Lower lobe of right lung (tissue), 2 donors: ENCODE measurements at regions not wholly inside any gene's neighbourhood (a gene's known extent, or its start where the extent isn't known, plus 50 kb on each side); places are given as distances from the start of the nearest gene placed in this dataset.
A peak's percentile ranks its signal among the peaks of the same experiment; 100 is the strongest.

Experiments used
- ATAC-seq, 2 donors: fragments of 200-7000 bp; cut with Tn5 transposase; one replicate each; pipeline ENCODE4 v1.9.1; 2020 to 2022; ENCODE audit warnings: mild to moderate bottlenecking in 2 of 2, moderate library complexity in 2 of 2
- DNase-seq: peaks from one replicate; pipeline ENCODE4 v3.0.0-alpha.2; 2020
- H3K27ac ChIP-seq: fragments of 200-600 bp; one replicate; pipeline ENCODE4 v1.8.0; 2022
- H3K27me3 ChIP-seq: fragments of 200-600 bp; one replicate; pipeline ENCODE4 v1.8.0; 2022; ENCODE audit warnings: low read depth
- H3K36me3 ChIP-seq: fragments of 200-600 bp; one replicate; pipeline ENCODE4 v1.8.0; 2022; ENCODE audit warnings: mild to moderate bottlenecking
- H3K4me1 ChIP-seq: fragments of 200-600 bp; one replicate; pipeline ENCODE4 v1.8.0; 2022
- H3K4me3 ChIP-seq: fragments of 200-600 bp; one replicate; pipeline ENCODE4 v1.8.0; 2022; ENCODE audit warnings: mild to moderate bottlenecking
- H3K9me3 ChIP-seq: fragments of 200-600 bp; one replicate; pipeline ENCODE4 v1.8.0; 2022
- CTCF ChIP-seq: fragments of 200-600 bp; IDR thresholded peaks from one replicate; pipeline ENCODE4 v1.8.0; 2022; ENCODE audit warnings: antibody characterized with exemption, mild to moderate bottlenecking
- intact Hi-C: fragments of 100-400 bp; cut with DNase I; formaldehyde crosslinking; loops from one replicate; pipeline ENCODE4 v1.11.0; 2022
- donor health status: DM: no; HTN: yes; CAD: no; lungs with severe emphysema.

DNA sequence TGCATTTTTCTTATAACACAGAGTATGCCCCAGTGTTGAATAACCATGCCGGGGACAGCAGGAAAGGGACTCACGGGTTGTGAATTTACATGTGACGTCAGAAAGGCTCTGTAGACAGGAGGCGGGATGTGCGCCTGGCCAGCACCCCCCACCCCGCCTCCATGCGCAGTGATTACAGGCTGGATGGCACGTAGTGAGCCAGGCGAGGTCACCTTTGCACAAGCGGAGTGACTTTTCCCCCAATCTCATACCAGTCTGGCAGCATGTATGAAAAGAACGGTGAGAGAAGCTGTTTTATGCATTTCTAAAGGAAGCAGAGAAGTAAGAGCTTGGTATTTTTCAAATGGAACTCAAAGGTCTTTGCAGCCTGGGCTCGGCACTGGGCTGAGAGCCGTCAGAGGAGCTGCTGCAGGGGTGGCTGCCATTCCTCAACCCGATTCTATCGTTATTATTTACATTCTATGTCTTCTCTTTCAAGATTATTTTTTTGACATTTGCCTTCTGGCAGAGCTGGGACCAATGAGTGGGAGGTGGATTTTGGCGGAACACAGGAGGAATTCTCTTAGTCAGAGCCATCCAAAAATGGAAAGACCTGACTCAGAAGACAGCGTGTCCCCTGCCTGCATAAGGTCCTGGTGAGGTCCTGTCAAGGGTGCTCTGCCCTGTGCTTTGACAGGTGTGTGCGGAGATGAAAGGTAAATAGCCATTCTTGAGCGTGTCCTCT, 115.6 kb upstream of the SLC45A1 start:
- Histone ChIP-seq H3K4me3 (peak overlapping the region; percentile 19), H3K27ac (peak overlapping the region; percentile 75), H3K27me3 (no peaks in the 10 kb centered on the region), H3K4me1 (peaks cover 51% of the 10 kb centered on the region), H3K36me3 (no peaks in the 10 kb centered on the region), H3K9me3 (no peaks in the 10 kb centered on the region)
- intact Hi-C loops: no loop called here
- DNase-seq (peak; percentile 64), ATAC-seq (peak; percentile 76 to 82)
- TF ChIP-seq CTCF: no peak

GRCh38 chr1:8201331-8201861, 116.5 kb upstream of the SLC45A1 start:
- peak overlapping the region; percentile 75 for H3K27ac ChIP-seq
- ATAC-seq: peak; percentile 62 to 68

GRCh38 chr1:8200317-8201115, 117.4 kb upstream of the SLC45A1 start:
- Histone ChIP-seq H3K9me3 (no peaks in the 10 kb centered on the region), H3K4me1 (peaks cover 56% of the 10 kb centered on the region), H3K4me3 (no peak overlapping the region), H3K27ac (peak overlapping the region; percentile 75), H3K36me3 (no peaks in the 10 kb centered on the region), H3K27me3 (no peaks in the 10 kb centered on the region)
- TF ChIP-seq CTCF: no peak
- no peak for ATAC-seq
- intact Hi-C loops: no loop called here
- no peak for DNase-seq

More at GRCh38 chr1:8201331-8201861, 116.5 kb upstream of the SLC45A1 start:
- H3K27me3 ChIP-seq: no peaks in the 10 kb centered on the region
- H3K9me3 ChIP-seq: no peaks in the 10 kb centered on the region
- H3K36me3 ChIP-seq: no peaks in the 10 kb centered on the region
- no peak overlapping the region for H3K4me3 ChIP-seq
- no peak for TF ChIP-seq CTCF
- no peak for DNase-seq
- peaks cover 56% of the 10 kb centered on the region for H3K4me1 ChIP-seq
- intact Hi-C loops: no loop called here

GRCh38 chr1:8198522-8198921, 119.4 kb upstream of the SLC45A1 start:
- DNase-seq (peak; percentile 9), ATAC-seq (no peak)
- intact Hi-C loops: no loop called here
- Histone ChIP-seq H3K27ac (no peak overlapping the region), H3K4me1 (peaks cover 42% of the 10 kb centered on the region), H3K9me3 (no peaks in the 10 kb centered on the region), H3K27me3 (no peaks in the 10 kb centered on the region), H3K36me3 (no peaks in the 10 kb centered on the region), H3K4me3 (no peak overlapping the region)
- no peak for TF ChIP-seq CTCF

DNA sequence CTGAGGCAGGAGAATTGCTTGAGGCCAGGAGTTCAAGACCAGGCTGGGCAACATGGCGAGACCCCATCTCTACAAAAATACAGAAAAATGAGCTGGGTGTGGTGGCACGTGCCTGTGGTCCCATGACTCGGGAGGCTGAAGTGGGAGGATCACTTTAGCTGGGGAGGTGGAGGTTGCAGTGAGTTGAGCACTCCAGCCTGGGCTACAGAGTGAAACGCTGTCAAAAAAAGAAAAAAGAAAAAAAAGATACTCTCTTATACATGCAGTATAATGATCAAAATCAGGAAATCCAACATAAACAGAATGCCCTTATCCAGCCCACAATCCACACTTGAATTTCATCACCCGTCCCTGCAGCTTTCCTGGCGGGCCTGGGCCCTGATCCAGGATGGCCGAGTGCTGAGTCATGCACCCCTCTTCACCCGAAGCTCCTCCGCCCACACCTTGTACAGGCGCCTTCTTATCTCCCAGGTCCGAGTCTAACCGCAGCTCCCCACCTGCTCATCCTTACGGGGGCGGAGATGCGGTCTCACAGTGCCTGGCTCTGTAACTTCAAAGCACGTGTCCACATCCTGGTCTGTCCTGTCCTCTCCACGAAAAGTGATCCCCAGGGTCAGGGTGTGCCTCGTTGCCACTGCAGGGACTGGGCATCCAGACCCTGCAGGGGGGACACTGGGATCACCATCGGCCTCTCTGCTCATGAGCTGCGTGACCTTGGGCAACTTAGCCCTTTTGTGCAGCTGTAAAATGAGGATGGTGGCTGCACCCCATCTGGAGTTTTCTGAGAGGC, 120.2 kb upstream of the SLC45A1 start:
- no peak overlapping the region for H3K4me3 ChIP-seq
- ATAC-seq (peak; percentile 67 to 80), DNase-seq (peak; percentile 77)
- H3K27ac ChIP-seq: peak overlapping the region; percentile 8
- no peak for TF ChIP-seq CTCF
- H3K27me3 ChIP-seq: no peaks in the 10 kb centered on the region
- peaks cover 34% of the 10 kb centered on the region for H3K4me1 ChIP-seq
- no peaks in the 10 kb centered on the region for H3K9me3 ChIP-seq
- intact Hi-C loops: no loop called here
- no peaks in the 10 kb centered on the region for H3K36me3 ChIP-seq
